Fibroblast of lung (primary cell): ENCODE measurements at regions not wholly inside any gene's neighbourhood (a gene's known extent, or its start where the extent isn't known, plus 50 kb on each side); places are given as distances from the start of the nearest gene placed in this dataset.

Source experiments
- DNase-seq, 2 donors: peaks; one replicate each; pipeline versions ENCODE4 v3.0.0 to v3.0.0-alpha.2; 2010; ENCODE audit warnings: low read depth in 2 of 2
- H2AFZ ChIP-seq: 2 replicates; pipeline ENCODE4 v1.5.1; 2012; ENCODE audit warnings: low read length, control low read depth, inconsistent platforms
- H3K27ac ChIP-seq: 2 replicates; pipeline ENCODE4 v1.5.1; 2011; ENCODE audit warnings: low read length, control low read depth; ENCODE audit not compliant: insufficient read depth
- H3K27me3 ChIP-seq: 2 replicates; pipeline ENCODE4 v1.5.1; 2011; ENCODE audit warnings: mild to moderate bottlenecking, low read length; ENCODE audit not compliant: control insufficient read depth, insufficient read depth
- H3K36me3 ChIP-seq: 2 replicates; pipeline ENCODE4 v1.5.1; 2011; ENCODE audit warnings: low read length; ENCODE audit not compliant: control insufficient read depth, insufficient read depth
- H3K4me1 ChIP-seq: 2 replicates; pipeline ENCODE4 v1.5.1; 2011; ENCODE audit warnings: low read length; ENCODE audit not compliant: control insufficient read depth, insufficient read depth; ENCODE audit errors: extremely low read depth
- H3K4me2 ChIP-seq: 2 replicates; pipeline ENCODE4 v1.5.1; 2011; ENCODE audit warnings: low read length, control low read depth; ENCODE audit not compliant: insufficient read depth; ENCODE audit errors: extremely low read depth
- H3K4me3 ChIP-seq, 4 experiments: fragments of 200-600 bp in 1 of 4; sonication (generic) in 1 of 4; replicated peaks in 1 of 4; 2 replicates each; pipeline ENCODE4 v1.5.1; 2011 to 2016; ENCODE audit warnings: low read length in 4 of 4, low read depth in 3 of 4, mild to moderate bottlenecking in 3 of 4, control low read depth in 2 of 4, inconsistent platforms in 1 of 4, mixed read lengths in 1 of 4; ENCODE audit not compliant: insufficient read depth in 1 of 4; ENCODE audit errors: control extremely low read depth in 1 of 4
- H3K79me2 ChIP-seq: 2 replicates; pipeline ENCODE4 v1.5.1; 2012; ENCODE audit warnings: mild to moderate bottlenecking, low read length, inconsistent platforms; ENCODE audit not compliant: control insufficient read depth, insufficient read depth
- H3K9ac ChIP-seq: 2 replicates; pipeline ENCODE4 v1.5.1; 2011; ENCODE audit warnings: mild to moderate bottlenecking, low read length, control low read depth; ENCODE audit not compliant: insufficient read depth
- H3K9me3 ChIP-seq: 2 replicates; pipeline ENCODE4 v1.5.1; 2012; ENCODE audit warnings: low read depth, low read length; ENCODE audit not compliant: control insufficient read depth, insufficient read depth
- H4K20me1 ChIP-seq: 2 replicates; pipeline ENCODE4 v1.5.1; 2011; ENCODE audit warnings: low read length; ENCODE audit not compliant: control insufficient read depth, insufficient read depth; ENCODE audit errors: extremely low read depth
- CTCF ChIP-seq, 2 donors: IDR thresholded peaks in 1 of 2; conservative IDR thresholded peaks in 1 of 2; 1 replicate in 1 of 2; 2 replicates in 1 of 2; pipeline ENCODE4 v1.5.1; 2011 to 2012; ENCODE audit warnings: low read length in 2 of 2, control low read depth in 1 of 2, inconsistent platforms in 1 of 2, low read depth in 1 of 2, mild to moderate bottlenecking in 1 of 2
- EZH2 ChIP-seq: IDR thresholded peaks from 2 replicates; pipeline ENCODE4 v1.5.1; 2012; ENCODE audit warnings: low read length, control low read depth, mild to moderate bottlenecking; ENCODE audit errors: missing control alignments

- no peaks in the 10 kb centered on the region for H3K36me3 ChIP-seq
Observed at GRCh38 chr22:48824712-48825651, 1002.7 kb downstream of the BRD1 start.

GRCh38 chr22:48823941-48824340 lies 1003.7 kb downstream of the BRD1 start:
- no peak overlapping the region for H2AFZ ChIP-seq
- no peak overlapping the region for H3K27ac ChIP-seq
- H3K9ac ChIP-seq = no peak overlapping the region
- H3K36me3 ChIP-seq = no peaks in the 10 kb centered on the region
- no peaks in the 10 kb centered on the region for H3K9me3 ChIP-seq
- no peak for TF ChIP-seq CTCF (conservative IDR thresholded peaks at IDR 0.05 in 1 of 2, IDR thresholded peaks at IDR 0.05 in 1 of 2; ENCODE audit: low read depth in 1 of 2, low read length in 2 of 2)
- no peak for TF ChIP-seq EZH2
- H3K4me1 ChIP-seq = no peaks in the 10 kb centered on the region
- no peaks in the 10 kb centered on the region for H3K79me2 ChIP-seq
- no peak overlapping the region for H3K4me3 ChIP-seq
- H3K27me3 ChIP-seq = no peaks in the 10 kb centered on the region
- DNase-seq = no peak
- no peak overlapping the region for H3K4me2 ChIP-seq
- no peaks in the 10 kb centered on the region for H4K20me1 ChIP-seq

More at GRCh38 chr22:48824712-48825651, 1002.7 kb downstream of the BRD1 start:
- H3K79me2 ChIP-seq = no peaks in the 10 kb centered on the region
- H3K4me3 ChIP-seq = no peak overlapping the region
- DNase-seq = peak in 1 of 2 donors; percentile 19
- H3K9ac ChIP-seq = no peak overlapping the region
- no peak overlapping the region for H3K27ac ChIP-seq
- H3K9me3 ChIP-seq = no peaks in the 10 kb centered on the region
- no peak overlapping the region for H3K4me2 ChIP-seq
- no peak overlapping the region for H2AFZ ChIP-seq
- no peaks in the 10 kb centered on the region for H4K20me1 ChIP-seq
- no peak for TF ChIP-seq EZH2
- TF ChIP-seq CTCF (conservative IDR thresholded peaks at IDR 0.05 in 1 of 2, IDR thresholded peaks at IDR 0.05 in 1 of 2; ENCODE audit: low read depth in 1 of 2, low read length in 2 of 2) = no peak
- H3K27me3 ChIP-seq = no peaks in the 10 kb centered on the region
- no peaks in the 10 kb centered on the region for H3K4me1 ChIP-seq

DNA sequence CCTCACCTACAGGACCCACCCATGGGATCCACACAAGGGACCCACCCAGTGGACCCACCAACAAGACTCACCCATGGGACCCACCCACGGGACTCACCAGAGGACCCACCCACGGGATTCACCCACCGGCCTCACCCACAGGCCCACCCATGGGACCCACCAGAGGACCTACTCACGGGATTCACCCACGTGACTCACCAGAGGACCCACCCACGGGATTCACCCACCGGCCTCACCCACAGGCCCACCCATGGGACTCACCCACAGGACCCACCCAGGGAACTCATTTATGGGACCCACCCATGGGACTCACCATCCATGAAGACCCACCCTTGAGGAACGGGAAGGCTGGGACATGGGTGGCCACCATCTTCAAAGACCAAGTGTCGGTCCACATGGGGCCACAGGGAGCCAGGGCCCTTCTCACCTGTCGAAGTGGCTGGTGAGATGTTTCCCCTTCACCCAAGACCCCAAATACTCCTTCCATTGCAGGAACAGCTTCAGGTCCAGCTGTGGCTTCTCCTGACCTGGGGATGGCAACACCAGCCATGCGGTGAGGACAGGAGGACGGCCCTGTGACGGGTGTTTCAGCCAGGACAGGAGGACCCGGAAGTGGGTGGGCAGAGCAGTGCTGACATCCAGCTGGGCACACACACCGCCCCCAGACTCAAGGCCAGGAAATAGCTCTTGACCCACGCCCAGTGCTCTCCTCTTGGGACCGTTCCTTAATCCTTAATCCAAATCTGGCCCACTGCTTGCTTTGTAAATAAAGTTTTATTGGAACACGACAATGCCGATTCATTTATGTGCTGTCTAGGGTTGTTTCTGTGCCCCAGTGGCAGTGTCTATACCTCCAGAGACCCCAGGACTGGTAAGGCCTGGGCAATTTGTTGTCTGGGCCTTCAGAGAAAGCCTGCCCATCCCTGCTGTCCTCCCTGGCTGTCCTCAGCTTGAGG lies 1005.1 kb downstream of the BRD1 start:
- DNase-seq = no peak
- Histone ChIP-seq H3K4me3 (no peak overlapping the region), H3K9me3 (no peaks in the 10 kb centered on the region)

More for the DNA sequence above, 1005.1 kb downstream of the BRD1 start:
- no peaks in the 10 kb centered on the region for H4K20me1 ChIP-seq
- no peaks in the 10 kb centered on the region for H3K4me1 ChIP-seq
- TF ChIP-seq EZH2 = no peak
- TF ChIP-seq CTCF (conservative IDR thresholded peaks at IDR 0.05 in 1 of 2, IDR thresholded peaks at IDR 0.05 in 1 of 2; ENCODE audit: low read depth in 1 of 2, low read length in 2 of 2) = no peak
- no peaks in the 10 kb centered on the region for H3K79me2 ChIP-seq
- H2AFZ ChIP-seq = no peak overlapping the region
- no peak overlapping the region for H3K27ac ChIP-seq
- H3K27me3 ChIP-seq = no peaks in the 10 kb centered on the region
- H3K4me2 ChIP-seq = no peak overlapping the region
- no peak overlapping the region for H3K9ac ChIP-seq
- H3K36me3 ChIP-seq = no peaks in the 10 kb centered on the region
